ENCODE measurements at regions not wholly inside any gene's neighbourhood (a gene's known extent, or its start where the extent isn't known, plus 50 kb on each side); places are given as distances from the start of the nearest gene placed in this dataset.

- TF ChIP-seq CTCF (IDR thresholded peaks at IDR 0.05; ENCODE audit: unreplicated experiment), result no peak
- no peak overlapping the region for H3K27ac Mint-ChIP-seq
- DNase-seq (ENCODE audit: low spot score, unreplicated experiment), result no peak
- H3K4me1 Mint-ChIP-seq (ENCODE audit: low read depth), result peaks cover 2% of the 10 kb centered on the region
- peaks cover 3% of the 10 kb centered on the region for H3K9me3 Mint-ChIP-seq (ENCODE audit: low read depth)
- H3K36me3 Mint-ChIP-seq (ENCODE audit: insufficient read depth), result no peaks in the 10 kb centered on the region
- no peak overlapping the region for H3K4me3 Mint-ChIP-seq (ENCODE audit: low read depth)
- H3K27me3 Mint-ChIP-seq, result peaks cover 3% of the 10 kb centered on the region
These were observed 360.9 kb upstream of the CT83 start for GRCh38 chrX:116823677-116824076.

GRCh38 chrX:116806288-116806802 lies 343.6 kb upstream of the CT83 start:
- Mint-ChIP-seq H3K27me3 (no peaks in the 10 kb centered on the region), H3K27ac (no peak overlapping the region), H3K4me1 (ENCODE audit: low read depth) (no peaks in the 10 kb centered on the region), H3K9me3 (ENCODE audit: low read depth) (no peaks in the 10 kb centered on the region), H3K36me3 (ENCODE audit: insufficient read depth) (no peaks in the 10 kb centered on the region), H3K4me3 (ENCODE audit: low read depth) (no peak overlapping the region)
- no peak for TF ChIP-seq CTCF (IDR thresholded peaks at IDR 0.05; ENCODE audit: unreplicated experiment)
- DNase-seq (ENCODE audit: low spot score, unreplicated experiment), result no peak

GRCh38 chrX:116801943-116802342 lies 339.2 kb upstream of the CT83 start:
- no peak for TF ChIP-seq CTCF (IDR thresholded peaks at IDR 0.05; ENCODE audit: unreplicated experiment)
- no peak overlapping the region for H3K4me3 Mint-ChIP-seq (ENCODE audit: low read depth)
- no peak overlapping the region for H3K27ac Mint-ChIP-seq
- H3K36me3 Mint-ChIP-seq (ENCODE audit: insufficient read depth), result no peaks in the 10 kb centered on the region
- no peak for DNase-seq (ENCODE audit: low spot score, unreplicated experiment)
- peaks cover 9% of the 10 kb centered on the region for H3K9me3 Mint-ChIP-seq (ENCODE audit: low read depth)
- no peaks in the 10 kb centered on the region for H3K27me3 Mint-ChIP-seq
- H3K4me1 Mint-ChIP-seq (ENCODE audit: low read depth), result no peaks in the 10 kb centered on the region

GRCh38 chrX:116781926-116782325 lies 319.1 kb upstream of the CT83 start:
- TF ChIP-seq CTCF (IDR thresholded peaks at IDR 0.05; ENCODE audit: unreplicated experiment), result no peak
- no peaks in the 10 kb centered on the region for H3K36me3 Mint-ChIP-seq (ENCODE audit: insufficient read depth)
- H3K27me3 Mint-ChIP-seq, result no peaks in the 10 kb centered on the region

GRCh38 chrX:116757491-116757890 lies 294.7 kb upstream of the CT83 start:
- H3K4me3 Mint-ChIP-seq (ENCODE audit: low read depth), result no peak overlapping the region
- DNase-seq (ENCODE audit: low spot score, unreplicated experiment), result no peak
- no peak for TF ChIP-seq CTCF (IDR thresholded peaks at IDR 0.05; ENCODE audit: unreplicated experiment)
- H3K27ac Mint-ChIP-seq, result no peak overlapping the region
- H3K36me3 Mint-ChIP-seq (ENCODE audit: insufficient read depth), result no peaks in the 10 kb centered on the region
- H3K4me1 Mint-ChIP-seq (ENCODE audit: low read depth), result peaks cover 3% of the 10 kb centered on the region
- no peaks in the 10 kb centered on the region for H3K9me3 Mint-ChIP-seq (ENCODE audit: low read depth)
- no peaks in the 10 kb centered on the region for H3K27me3 Mint-ChIP-seq

More at GRCh38 chrX:116781926-116782325, 319.1 kb upstream of the CT83 start:
- H3K4me1 Mint-ChIP-seq (ENCODE audit: low read depth), result no peaks in the 10 kb centered on the region
- no peak overlapping the region for H3K4me3 Mint-ChIP-seq (ENCODE audit: low read depth)
- H3K9me3 Mint-ChIP-seq (ENCODE audit: low read depth), result peaks cover 6% of the 10 kb centered on the region
- no peak overlapping the region for H3K27ac Mint-ChIP-seq
- DNase-seq (ENCODE audit: low spot score, unreplicated experiment), result no peak

Measured in progenitor cell of endocrine pancreas (in vitro differentiated cells).